Vagina (tissue), 2 donors: ENCODE measurements at regions not wholly inside any gene's neighbourhood (a gene's known extent, or its start where the extent isn't known, plus 50 kb on each side); places are given as distances from the start of the nearest gene placed in this dataset.
"Not testable (repeated sequence)": the region's sequence is repeated elsewhere in the genome, so short reads cannot be mapped to it uniquely, and the experiment has no call there.

Experiments
- DNase-seq, 2 donors: peaks; one replicate each; pipeline ENCODE4 v3.0.0-alpha.2; 2017; ENCODE audit errors: extremely low spot score in 2 of 2
- H3K27ac ChIP-seq: fragments of 200-600 bp; sonication (generic); one replicate; pipeline ENCODE4 v1.5.1; 2019
- H3K27me3 ChIP-seq: fragments of 200-600 bp; sonication (generic); one replicate; pipeline ENCODE4 v1.5.1; 2019
- H3K36me3 ChIP-seq, 2 donors: fragments of 200-600 bp; sonication (generic); one replicate each; pipeline ENCODE4 v1.5.1; 2017 to 2019
- H3K4me1 ChIP-seq: fragments of 200-600 bp; sonication (generic); one replicate; pipeline ENCODE4 v1.5.1; 2019
- H3K4me3 ChIP-seq, 2 donors: fragments of 200-600 bp; sonication (generic); 1 replicate in 1 of 2; 2 replicates in 1 of 2; pipeline ENCODE4 v1.5.1; 2016 to 2019
- H3K9me3 ChIP-seq: fragments of 200-600 bp; sonication (generic); one replicate; pipeline ENCODE4 v1.5.1; 2019
- CTCF ChIP-seq, 3 experiments: fragments of 450-650 bp in 2 of 3; fragments of 200-600 bp in 1 of 3; sonication (generic) in 1 of 3; IDR thresholded peaks; one replicate each; pipeline ENCODE4 v1.5.1; 2017 to 2019; ENCODE audit warnings: antibody characterized with exemption in 3 of 3, mild to moderate bottlenecking in 2 of 3, moderate library complexity in 2 of 3
- POLR2A ChIP-seq, 2 donors: fragments of 450-650 bp; IDR thresholded peaks; one replicate each; pipeline ENCODE4 v1.6.1; 2017; ENCODE audit warnings: antibody characterized with exemption in 2 of 2, mild to moderate bottlenecking in 2 of 2, moderate library complexity in 2 of 2
- POLR2AphosphoS5 ChIP-seq, 2 donors: sonication (generic); formaldehyde crosslinking; IDR thresholded peaks; one replicate each; pipeline ENCODE4 v1.9.0; 2017; ENCODE audit warnings: antibody characterized with exemption in 2 of 2, mild to moderate bottlenecking in 2 of 2, low read depth in 1 of 2; ENCODE audit not compliant: insufficient read depth in 1 of 2
- intact Hi-C: fragments of 100-400 bp; cut with DNase I; formaldehyde crosslinking; loops from one replicate; pipeline ENCODE4 v1.15.1; 2023

DNA sequence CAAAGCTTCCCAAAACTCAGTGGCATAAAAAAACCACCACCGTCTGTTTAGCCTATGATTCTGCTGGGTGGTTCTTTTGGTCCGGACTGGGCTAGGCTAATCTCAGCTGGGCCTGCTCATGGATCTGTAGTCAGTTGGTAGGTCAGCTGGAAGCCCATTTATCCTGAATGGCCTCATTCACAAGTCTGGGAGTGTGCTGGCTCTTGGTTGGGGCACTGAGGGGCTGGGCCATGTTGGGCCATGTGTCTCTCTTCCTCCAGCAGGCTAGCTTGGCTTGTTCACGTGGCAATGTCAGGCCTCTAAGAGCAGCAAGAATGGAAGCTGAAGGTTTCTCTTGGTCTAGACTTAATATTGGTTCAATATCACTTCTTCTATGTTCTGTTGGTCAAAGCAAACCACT, 95.7 kb upstream of the HS6ST1 start:
- Histone ChIP-seq H3K27me3 (no peaks in the 10 kb centered on the region), H3K4me1 (no peaks in the 10 kb centered on the region), H3K9me3 (no peaks in the 10 kb centered on the region), H3K27ac (no peak overlapping the region), H3K36me3 (no peaks in the 10 kb centered on the region), H3K4me3 (no peak overlapping the region)
- no peak for TF ChIP-seq CTCF (IDR thresholded peaks at IDR 0.05)
- TF ChIP-seq POLR2AphosphoS5 (IDR thresholded peaks at IDR 0.05; ENCODE audit: insufficient read depth in 1 of 2, low read depth in 1 of 2): no peak
- TF ChIP-seq POLR2A (IDR thresholded peaks at IDR 0.05): no peak
- intact Hi-C loops: no loop called here
- DNase-seq: peak; percentile 32 to 93

- DNase-seq: peak; percentile 58 to 65
- Histone ChIP-seq H3K36me3 (no peaks in the 10 kb centered on the region), H3K9me3 (no peaks in the 10 kb centered on the region), H3K4me1 (no peaks in the 10 kb centered on the region), H3K27ac (no peak overlapping the region), H3K4me3 (no peak overlapping the region), H3K27me3 (no peaks in the 10 kb centered on the region)
- TF ChIP-seq POLR2A (IDR thresholded peaks at IDR 0.05) (no peak), POLR2AphosphoS5 (IDR thresholded peaks at IDR 0.05; ENCODE audit: insufficient read depth in 1 of 2, low read depth in 1 of 2) (no peak), CTCF (IDR thresholded peaks at IDR 0.05) (no peak)
- intact Hi-C loops: no loop called here
Measured at GRCh38 chr2:128414946-128415778, 96.5 kb upstream of the HS6ST1 start.

GRCh38 chr2:128415779-128416061, 97.1 kb upstream of the HS6ST1 start:
- Histone ChIP-seq H3K27me3 (no peaks in the 10 kb centered on the region), H3K36me3 (no peaks in the 10 kb centered on the region), H3K4me3 (no peak overlapping the region), H3K27ac (no peak overlapping the region), H3K9me3 (no peaks in the 10 kb centered on the region), H3K4me1 (no peaks in the 10 kb centered on the region)
- intact Hi-C loops: no loop called here
- DNase-seq: no peak
- TF ChIP-seq CTCF (IDR thresholded peaks at IDR 0.05) (no peak), POLR2AphosphoS5 (IDR thresholded peaks at IDR 0.05; ENCODE audit: insufficient read depth in 1 of 2, low read depth in 1 of 2) (no peak), POLR2A (IDR thresholded peaks at IDR 0.05) (no peak)

- DNase-seq: peak; percentile 49 to 61
- Histone ChIP-seq H3K4me1 (no peaks in the 10 kb centered on the region), H3K27ac (no peak overlapping the region), H3K4me3 (no peak overlapping the region), H3K36me3 (no peaks in the 10 kb centered on the region), H3K9me3 (no peaks in the 10 kb centered on the region), H3K27me3 (no peaks in the 10 kb centered on the region)
- intact Hi-C loops: no loop called here
- TF ChIP-seq POLR2AphosphoS5 (IDR thresholded peaks at IDR 0.05; ENCODE audit: insufficient read depth in 1 of 2, low read depth in 1 of 2) (no peak), POLR2A (IDR thresholded peaks at IDR 0.05) (no peak), CTCF (IDR thresholded peaks at IDR 0.05) (no peak)
Measured at GRCh38 chr2:128416109-128416785, 97.6 kb upstream of the HS6ST1 start.

- intact Hi-C loops: no loop called here
- H3K27ac ChIP-seq: no peak overlapping the region
- peak in 1 of 2 donors; percentile 65 for DNase-seq
- no peaks in the 10 kb centered on the region for H3K36me3 ChIP-seq
- no peaks in the 10 kb centered on the region for H3K4me1 ChIP-seq
- H3K9me3 ChIP-seq: no peaks in the 10 kb centered on the region
- TF ChIP-seq POLR2A (IDR thresholded peaks at IDR 0.05) (no peak), CTCF (IDR thresholded peaks at IDR 0.05) (no peak), POLR2AphosphoS5 (IDR thresholded peaks at IDR 0.05; ENCODE audit: insufficient read depth in 1 of 2, low read depth in 1 of 2) (no peak)
- H3K4me3 ChIP-seq: no peak overlapping the region
- H3K27me3 ChIP-seq: no peaks in the 10 kb centered on the region
Measured at GRCh38 chr2:128416806-128417205, 98.1 kb upstream of the HS6ST1 start.

- H3K36me3 ChIP-seq, H3K4me1 ChIP-seq, H3K27me3 ChIP-seq, H3K4me3 ChIP-seq, H3K9me3 ChIP-seq, intact Hi-C loops, H3K27ac ChIP-seq, DNase-seq: not testable (repeated sequence)
Measured at GRCh38 chr2:128417264-128417663, 98.6 kb upstream of the HS6ST1 start.
